ENCODE measurements at regions not wholly inside any gene's neighbourhood (a gene's known extent, or its start where the extent isn't known, plus 50 kb on each side); places are given as distances from the start of the nearest gene placed in this dataset.

GRCh38 chr2:192560326-192560725 lies 365.6 kb upstream of the TMEFF2 start:
- FAIRE-seq (no peak), DNase-seq (ENCODE audit: low read depth, low spot score) (no peak)
- TF ChIP-seq POLR2A (IDR thresholded peaks at IDR 0.05; ENCODE audit: low read depth, low read length): no peak
- no peak for TF ChIP-seq FOS (IDR thresholded peaks at IDR 0.05; ENCODE audit: borderline replicate concordance, insufficient read depth, low read length)
- no peak for TF ChIP-seq EZH2 (IDR thresholded peaks at IDR 0.05; ENCODE audit: borderline replicate concordance, low read depth, low read length, severe bottlenecking)
- TF ChIP-seq MYC (IDR thresholded peaks at IDR 0.05; ENCODE audit: low read depth, low read length): no peak
- TF ChIP-seq, protein P1, sequence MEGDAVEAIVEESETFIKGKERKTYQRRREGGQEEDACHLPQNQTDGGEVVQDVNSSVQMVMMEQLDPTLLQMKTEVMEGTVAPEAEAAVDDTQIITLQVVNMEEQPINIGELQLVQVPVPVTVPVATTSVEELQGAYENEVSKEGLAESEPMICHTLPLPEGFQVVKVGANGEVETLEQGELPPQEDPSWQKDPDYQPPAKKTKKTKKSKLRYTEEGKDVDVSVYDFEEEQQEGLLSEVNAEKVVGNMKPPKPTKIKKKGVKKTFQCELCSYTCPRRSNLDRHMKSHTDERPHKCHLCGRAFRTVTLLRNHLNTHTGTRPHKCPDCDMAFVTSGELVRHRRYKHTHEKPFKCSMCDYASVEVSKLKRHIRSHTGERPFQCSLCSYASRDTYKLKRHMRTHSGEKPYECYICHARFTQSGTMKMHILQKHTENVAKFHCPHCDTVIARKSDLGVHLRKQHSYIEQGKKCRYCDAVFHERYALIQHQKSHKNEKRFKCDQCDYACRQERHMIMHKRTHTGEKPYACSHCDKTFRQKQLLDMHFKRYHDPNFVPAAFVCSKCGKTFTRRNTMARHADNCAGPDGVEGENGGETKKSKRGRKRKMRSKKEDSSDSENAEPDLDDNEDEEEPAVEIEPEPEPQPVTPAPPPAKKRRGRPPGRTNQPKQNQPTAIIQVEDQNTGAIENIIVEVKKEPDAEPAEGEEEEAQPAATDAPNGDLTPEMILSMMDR (IDR thresholded peaks at IDR 0.05; ENCODE audit: extremely low read depth in 1 of 2, insufficient read depth in 1 of 2, low read depth in 1 of 2, low read length in 2 of 2): no peak
- TF ChIP-seq GATA2 (IDR thresholded peaks at IDR 0.05; ENCODE audit: insufficient read depth, insufficient read length, low read depth, low read length): no peak
- no peak for TF ChIP-seq JUN (IDR thresholded peaks at IDR 0.05; ENCODE audit: borderline replicate concordance, insufficient read depth, insufficient read length, low read depth)
- TF ChIP-seq, protein P2, sequence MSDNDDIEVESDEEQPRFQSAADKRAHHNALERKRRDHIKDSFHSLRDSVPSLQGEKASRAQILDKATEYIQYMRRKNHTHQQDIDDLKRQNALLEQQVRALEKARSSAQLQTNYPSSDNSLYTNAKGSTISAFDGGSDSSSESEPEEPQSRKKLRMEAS (IDR thresholded peaks at IDR 0.05; ENCODE audit: insufficient read depth, insufficient read length): no peak
- TF ChIP-seq POLR2AphosphoS5 (IDR thresholded peaks at IDR 0.05; ENCODE audit: insufficient read depth, low read depth, low read length): no peak
- H3K36me3 ChIP-seq (ENCODE audit: control insufficient read depth in 2 of 2, extremely low read depth in 1 of 2, insufficient read depth in 2 of 2, low read length in 2 of 2): no peaks in the 10 kb centered on the region
- intact Hi-C loops (cut with micrococcal nuclease) (no loop called here), dilution Hi-C loops (cut with MboI; ENCODE audit: extremely low pct_ligation_motif_present, low sequenced_read_pairs) (no loop called here)
- H3K27me3 ChIP-seq (ENCODE audit: control insufficient read depth in 2 of 2, insufficient read depth in 2 of 2, low read length in 2 of 2): no peaks in the 10 kb centered on the region
- ChIA-PET POLR2A (no interaction called here), CTCF (no interaction called here)
- H3K27ac ChIP-seq (ENCODE audit: insufficient read depth, low read depth, low read length): no peak overlapping the region
- H3K9me1 ChIP-seq (replicated peaks; ENCODE audit: control insufficient read depth, extremely low read depth, insufficient read depth, low read length): no peaks in the 10 kb centered on the region
- H4K20me1 ChIP-seq (replicated peaks; ENCODE audit: control insufficient read depth, extremely low read depth, insufficient read depth, low read length): no peaks in the 10 kb centered on the region
- BruUV-seq (replicated peaks): no TSS peak
- no peaks in the 10 kb centered on the region for H3K79me2 ChIP-seq (ENCODE audit: control insufficient read depth, insufficient read depth, low read length)
- H2AFZ ChIP-seq (ENCODE audit: low read depth, low read length): no peak overlapping the region
- H3K4me1 ChIP-seq (ENCODE audit: control insufficient read depth, extremely low read depth, insufficient read depth, low read length): no peaks in the 10 kb centered on the region
- no peak overlapping the region for H3K9ac ChIP-seq (replicated peaks; ENCODE audit: extremely low read depth, insufficient read depth, low read length)
- H3K9me3 ChIP-seq (replicated peaks; ENCODE audit: control insufficient read depth, insufficient read depth, low read length): no peaks in the 10 kb centered on the region
- no peak overlapping the region for H3K4me3 ChIP-seq (replicated peaks in 1 of 3; ENCODE audit: insufficient read depth in 1 of 3, low read depth in 1 of 3, low read length in 3 of 3)
- no peak overlapping the region for H3K4me2 ChIP-seq (ENCODE audit: insufficient read depth, low read length)

Measured in endothelial cell of umbilical vein (primary cell).